HG02623 (cell line): ENCODE measurements at regions not wholly inside any gene's neighbourhood (a gene's known extent, or its start where the extent isn't known, plus 50 kb on each side); places are given as distances from the start of the nearest gene placed in this dataset.

ENCODE experiments used
- ATAC-seq: cut with Tn5 transposase; IDR thresholded peaks from one replicate; pipeline ENCODE4 v1.9.1; 2021; ENCODE audit warnings: moderate library complexity; ENCODE audit not compliant: unreplicated experiment

- ATAC-seq: no peak
These were observed 146.9 kb downstream of the TFEC start for GRCh38 chr7:115883629-115884028.

- ATAC-seq: no peak
These were observed 149.1 kb downstream of the TFEC start for GRCh38 chr7:115881476-115881875.

- no peak for ATAC-seq
These were observed 151.4 kb downstream of the TFEC start for GRCh38 chr7:115879171-115879570.

GRCh38 chr7:115869801-115870200, 160.8 kb downstream of the TFEC start:
- no peak for ATAC-seq

- ATAC-seq: no peak
These were observed 161.4 kb downstream of the TFEC start for GRCh38 chr7:115869190-115869589.

- ATAC-seq: no peak
These were observed 162.2 kb downstream of the TFEC start for GRCh38 chr7:115868369-115868768.

GRCh38 chr7:115864082-115864481, 166.5 kb downstream of the TFEC start:
- ATAC-seq: no peak

- no peak for ATAC-seq
These were observed 179.3 kb downstream of the TFEC start for GRCh38 chr7:115851291-115851690.

GRCh38 chr7:115850774-115851173, 179.8 kb downstream of the TFEC start:
- ATAC-seq: no peak

- no peak for ATAC-seq
These were observed 185.7 kb downstream of the TFEC start for GRCh38 chr7:115844857-115845256.

GRCh38 chr7:115840702-115841101, 189.9 kb downstream of the TFEC start:
- ATAC-seq: no peak

- ATAC-seq: no peak
These were observed 191.7 kb downstream of the TFEC start for GRCh38 chr7:115838829-115839228.

- ATAC-seq: no peak
These were observed 199.2 kb downstream of the TFEC start for GRCh38 chr7:115831371-115831770.

GRCh38 chr7:115827305-115828045, 203.1 kb downstream of the TFEC start:
- peak; percentile 55 for ATAC-seq

GRCh38 chr7:115825456-115826115, 205.0 kb downstream of the TFEC start:
- no peak for ATAC-seq

- ATAC-seq: no peak
These were observed 207.8 kb downstream of the TFEC start for GRCh38 chr7:115822801-115823200.

- no peak for ATAC-seq
These were observed 208.2 kb downstream of the TFEC start for GRCh38 chr7:115822380-115822779.

GRCh38 chr7:115816318-115816974, 214.1 kb downstream of the TFEC start:
- no peak for ATAC-seq

GRCh38 chr7:115812794-115813193, 217.8 kb downstream of the TFEC start:
- ATAC-seq: no peak

- ATAC-seq: no peak
These were observed 225.1 kb downstream of the TFEC start for GRCh38 chr7:115805458-115805857.

GRCh38 chr7:115802415-115802814, 228.1 kb downstream of the TFEC start:
- ATAC-seq: no peak

GRCh38 chr7:115799430-115799829, 231.1 kb downstream of the TFEC start:
- no peak for ATAC-seq
